IPS DF 19.7 (cell line): ENCODE measurements at regions not wholly inside any gene's neighbourhood (a gene's known extent, or its start where the extent isn't known, plus 50 kb on each side); places are given as distances from the start of the nearest gene placed in this dataset.

Source experiments
- DNase-seq: peaks from one replicate; pipeline ENCODE4 v3.0.0-alpha.2; 2013; ENCODE audit warnings: low read depth, low spot score

GRCh38 chr13:111474136-111475002, 153.9 kb downstream of the TEX29 start:
- DNase-seq: peak; percentile 47

GRCh38 chr13:111475488-111475887, 155.0 kb downstream of the TEX29 start:
- DNase-seq: no peak

GRCh38 chr13:111476197-111476596, 155.8 kb downstream of the TEX29 start:
- DNase-seq: no peak

- no peak for DNase-seq
Observed at GRCh38 chr13:111479412-111479811, 159.0 kb downstream of the TEX29 start.

GRCh38 chr13:111480503-111480902, 160.1 kb downstream of the TEX29 start:
- no peak for DNase-seq

GRCh38 chr13:111480976-111481375, 160.5 kb downstream of the TEX29 start:
- DNase-seq: no peak

- no peak for DNase-seq
Observed at GRCh38 chr13:111482126-111482525, 161.7 kb downstream of the TEX29 start.

- no peak for DNase-seq
Observed at GRCh38 chr13:111482806-111483620, 162.6 kb downstream of the TEX29 start.

GRCh38 chr13:111483621-111483987, 163.2 kb downstream of the TEX29 start:
- DNase-seq: no peak

- no peak for DNase-seq
Observed at GRCh38 chr13:111484141-111484925, 163.9 kb downstream of the TEX29 start.

- DNase-seq: no peak
Observed at GRCh38 chr13:111484959-111485358, 164.5 kb downstream of the TEX29 start.

GRCh38 chr13:111485491-111486250, 165.2 kb downstream of the TEX29 start:
- no peak for DNase-seq

GRCh38 chr13:111486331-111486730, 165.9 kb downstream of the TEX29 start:
- DNase-seq: no peak

- no peak for DNase-seq
Observed at GRCh38 chr13:111486801-111487200, 166.4 kb downstream of the TEX29 start.

GRCh38 chr13:111488486-111489132, 168.2 kb downstream of the TEX29 start:
- no peak for DNase-seq

GRCh38 chr13:111489301-111489700, 168.9 kb downstream of the TEX29 start:
- no peak for DNase-seq

GRCh38 chr13:111490611-111491010, 170.2 kb downstream of the TEX29 start:
- DNase-seq: no peak

GRCh38 chr13:111491021-111491420, 170.6 kb downstream of the TEX29 start:
- no peak for DNase-seq

- no peak for DNase-seq
Observed at GRCh38 chr13:111491659-111492058, 171.2 kb downstream of the TEX29 start.

GRCh38 chr13:111492341-111492950, 172.0 kb downstream of the TEX29 start:
- no peak for DNase-seq
